GM12864 (cell line): ENCODE measurements at regions not wholly inside any gene's neighbourhood (a gene's known extent, or its start where the extent isn't known, plus 50 kb on each side); places are given as distances from the start of the nearest gene placed in this dataset.
"Not testable (repeated sequence)": the region's sequence is repeated elsewhere in the genome, so short reads cannot be mapped to it uniquely, and the experiment has no call there.

Experiments used
- DNase-seq: peaks from one replicate; pipeline ENCODE4 v3.0.0-alpha.2; 2011; ENCODE audit warnings: low read depth
- H3K4me3 ChIP-seq: 2 replicates; pipeline ENCODE4 v1.5.1; 2011; ENCODE audit warnings: mild to moderate bottlenecking, low read depth, low read length, control low read depth
- TF ChIP-seq, protein P1 (sequence below): IDR thresholded peaks from 2 replicates; pipeline ENCODE4 v1.5.1; 2011; ENCODE audit warnings: low read depth, mild to moderate bottlenecking, moderate library complexity, low read length, control low read depth, inconsistent platforms; ENCODE audit errors: missing control alignments

DNA sequence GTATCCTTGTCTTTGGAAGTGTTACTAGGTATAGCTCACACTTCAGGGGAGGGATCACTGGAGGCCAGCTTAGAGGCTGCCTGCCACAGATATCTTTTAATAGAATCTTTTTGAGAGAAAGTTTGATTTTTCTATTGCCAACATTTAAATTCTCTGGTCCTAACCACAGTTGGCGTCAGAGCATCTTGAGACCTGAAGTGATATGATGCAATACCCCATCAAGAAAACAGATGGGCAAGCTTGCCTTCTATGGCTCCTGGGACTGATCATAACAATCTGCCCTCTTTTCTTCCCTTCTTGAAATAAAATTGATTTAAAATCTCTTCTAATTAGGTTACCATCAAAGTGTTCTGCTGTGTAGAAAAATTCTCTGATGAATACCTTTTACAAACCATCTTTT lies 105.5 kb upstream of the ACKR3 start:
- DNase-seq, result no peak
- no peak overlapping the region for H3K4me3 ChIP-seq
- TF ChIP-seq, protein P1, sequence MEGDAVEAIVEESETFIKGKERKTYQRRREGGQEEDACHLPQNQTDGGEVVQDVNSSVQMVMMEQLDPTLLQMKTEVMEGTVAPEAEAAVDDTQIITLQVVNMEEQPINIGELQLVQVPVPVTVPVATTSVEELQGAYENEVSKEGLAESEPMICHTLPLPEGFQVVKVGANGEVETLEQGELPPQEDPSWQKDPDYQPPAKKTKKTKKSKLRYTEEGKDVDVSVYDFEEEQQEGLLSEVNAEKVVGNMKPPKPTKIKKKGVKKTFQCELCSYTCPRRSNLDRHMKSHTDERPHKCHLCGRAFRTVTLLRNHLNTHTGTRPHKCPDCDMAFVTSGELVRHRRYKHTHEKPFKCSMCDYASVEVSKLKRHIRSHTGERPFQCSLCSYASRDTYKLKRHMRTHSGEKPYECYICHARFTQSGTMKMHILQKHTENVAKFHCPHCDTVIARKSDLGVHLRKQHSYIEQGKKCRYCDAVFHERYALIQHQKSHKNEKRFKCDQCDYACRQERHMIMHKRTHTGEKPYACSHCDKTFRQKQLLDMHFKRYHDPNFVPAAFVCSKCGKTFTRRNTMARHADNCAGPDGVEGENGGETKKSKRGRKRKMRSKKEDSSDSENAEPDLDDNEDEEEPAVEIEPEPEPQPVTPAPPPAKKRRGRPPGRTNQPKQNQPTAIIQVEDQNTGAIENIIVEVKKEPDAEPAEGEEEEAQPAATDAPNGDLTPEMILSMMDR, result no peak

DNA sequence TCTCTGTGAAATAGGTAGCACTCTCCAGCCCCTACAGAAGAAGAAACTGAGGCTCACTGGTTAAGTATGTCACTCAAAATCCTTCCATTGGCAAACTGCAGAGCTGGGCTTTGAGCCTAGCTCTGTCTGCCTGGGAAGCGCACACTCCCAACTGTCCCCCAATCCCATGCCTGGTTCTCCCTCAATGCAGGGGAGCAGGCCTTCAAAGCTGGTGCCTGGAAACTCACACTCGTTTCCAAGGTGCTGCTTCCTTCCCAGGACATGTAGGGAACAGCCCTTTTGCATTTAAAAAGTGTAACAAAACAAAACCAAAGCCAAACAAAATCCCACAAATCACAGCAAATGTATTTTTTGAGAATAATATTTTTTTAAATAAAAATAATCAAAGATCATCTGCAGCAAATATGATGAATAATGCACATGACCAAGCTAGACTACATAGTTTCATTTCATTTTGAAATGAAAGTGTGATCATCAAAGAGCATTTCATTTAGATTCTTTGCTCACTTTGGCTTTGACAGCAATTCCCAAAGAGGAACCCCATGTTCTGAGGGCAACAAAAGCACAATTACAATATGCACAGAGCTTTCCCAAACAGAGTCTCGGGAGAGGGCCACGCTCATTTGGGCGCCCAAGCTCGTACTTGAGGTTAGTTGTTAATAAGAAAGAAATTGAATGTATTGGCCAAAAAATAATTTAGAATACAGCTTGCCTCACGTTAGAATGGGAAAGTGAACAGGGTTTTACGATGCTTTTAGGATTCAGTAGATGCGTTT lies 96.7 kb upstream of the ACKR3 start:
- TF ChIP-seq, protein P1, result no peak
- DNase-seq, result no peak
- no peak overlapping the region for H3K4me3 ChIP-seq

DNA sequence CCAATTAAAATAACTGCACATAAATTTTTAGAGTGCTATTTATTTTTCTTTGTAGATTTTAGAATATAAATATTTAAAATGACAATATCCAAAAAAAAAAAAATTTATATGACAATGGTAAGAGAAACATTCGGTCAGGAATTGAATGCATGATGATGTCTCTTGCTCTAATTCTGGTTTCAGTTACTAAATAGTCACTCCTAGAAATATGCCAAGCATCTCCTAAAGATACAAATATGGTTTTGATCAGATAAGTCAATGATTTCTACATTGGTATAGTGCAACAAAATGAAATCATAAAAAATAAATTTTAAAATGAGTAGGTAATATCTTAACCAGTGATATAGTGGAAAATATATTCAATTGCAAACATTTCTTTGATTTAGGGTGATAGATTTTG lies 95.9 kb upstream of the ACKR3 start:
- H3K4me3 ChIP-seq, result no peak overlapping the region
- no peak for DNase-seq
- TF ChIP-seq, protein P1, result no peak

DNA sequence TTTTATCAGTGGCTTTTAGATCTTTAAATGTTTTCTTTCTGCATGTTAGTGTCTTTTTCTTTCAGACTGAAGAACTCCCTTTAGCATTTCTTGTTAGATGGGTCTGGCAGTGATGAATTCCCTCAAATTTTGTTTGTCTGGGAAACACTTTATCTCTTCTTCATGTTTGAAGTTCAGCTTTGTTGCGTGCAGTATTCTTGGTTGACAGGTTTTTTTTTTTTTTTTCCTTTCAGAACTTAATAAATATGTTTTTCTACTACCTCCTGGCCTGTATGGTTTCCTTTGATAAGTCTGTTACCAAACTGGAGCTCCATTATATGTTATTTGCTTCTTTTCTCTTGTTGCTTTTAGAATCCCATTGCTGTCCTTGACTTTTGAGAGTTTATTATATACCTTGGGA lies 89.8 kb upstream of the ACKR3 start:
- DNase-seq, result no peak
- TF ChIP-seq, protein P1, result no peak
- no peak overlapping the region for H3K4me3 ChIP-seq

DNA sequence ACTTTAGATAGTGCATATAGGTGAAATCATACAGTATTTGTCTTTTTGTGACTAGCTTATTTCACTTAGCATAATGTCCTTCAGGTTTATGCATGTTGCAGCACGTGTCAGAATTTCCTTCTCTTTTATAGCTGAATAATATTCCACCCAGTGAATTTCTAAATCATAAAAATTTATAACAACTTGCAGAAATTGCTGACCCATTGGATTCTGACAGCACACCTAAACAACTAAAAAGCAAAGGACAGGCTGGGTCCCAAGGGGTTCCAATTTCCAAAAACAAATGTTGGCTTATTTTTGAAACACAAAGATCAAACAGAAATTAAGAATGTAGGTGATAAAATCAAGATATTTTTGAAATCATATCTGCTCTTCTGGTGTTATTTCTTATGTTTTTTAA lies 86.5 kb upstream of the ACKR3 start:
- H3K4me3 ChIP-seq, result no peak overlapping the region
- TF ChIP-seq, protein P1, result no peak
- no peak for DNase-seq

DNA sequence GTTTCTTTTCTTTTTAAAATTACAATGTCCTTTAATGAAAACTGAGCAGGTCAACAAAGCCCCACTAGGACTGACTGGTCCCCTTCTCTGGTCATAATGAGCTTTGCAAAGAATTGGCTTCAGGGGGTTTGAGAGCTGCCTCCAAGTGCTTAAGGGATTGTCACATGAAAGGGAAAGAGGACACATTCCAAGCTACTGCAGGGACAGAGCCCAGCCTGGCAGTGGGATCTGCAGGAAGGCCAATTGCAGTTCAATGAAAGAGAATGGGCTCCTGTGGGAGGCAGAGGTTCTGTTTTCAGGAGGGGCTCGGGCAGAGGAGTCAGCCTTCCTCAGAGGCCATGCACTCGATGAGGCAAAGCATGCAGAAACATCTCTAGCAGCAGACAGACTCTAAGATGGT lies 84.1 kb upstream of the ACKR3 start:
- H3K4me3 ChIP-seq, result no peak overlapping the region
- DNase-seq, result no peak
- TF ChIP-seq, protein P1, result no peak

DNA sequence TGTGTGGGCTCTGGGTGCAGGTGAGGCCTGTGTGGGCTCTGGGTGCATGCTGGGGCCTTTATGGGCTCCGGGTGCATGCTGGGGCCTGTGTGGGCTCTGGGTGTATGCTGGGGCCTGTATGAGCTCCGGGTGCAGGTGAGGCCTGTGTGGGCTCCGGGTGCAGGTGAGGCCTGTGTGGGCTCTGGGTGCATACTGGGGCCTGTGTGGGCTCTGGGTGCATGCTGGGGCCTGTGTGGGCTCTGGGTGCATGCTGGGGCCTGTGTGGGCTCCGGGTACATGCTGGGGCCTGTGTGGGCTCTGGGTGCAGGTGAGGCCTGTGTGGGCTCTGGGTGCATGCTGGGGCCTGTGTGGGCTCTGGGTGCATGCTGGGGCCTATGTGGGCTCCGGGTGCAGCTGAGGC lies 80.5 kb upstream of the ACKR3 start:
- not testable (repeated sequence) for H3K4me3 ChIP-seq, DNase-seq
